CD4-positive, alpha-beta T cell (primary cell): ENCODE measurements at regions not wholly inside any gene's neighbourhood (a gene's known extent, or its start where the extent isn't known, plus 50 kb on each side); places are given as distances from the start of the nearest gene placed in this dataset.

Experiments
- ATAC-seq: fragments of 200-7000 bp; cut with Tn5 transposase; one replicate; pipeline ENCODE4 v1.10.0; 2022; ENCODE audit warnings: mild to moderate bottlenecking; ENCODE audit not compliant: poor library complexity
- CTCF ChIA-PET: fragments of 350-600 bp; sonication (Branson Sonifier 250); formaldehyde crosslinking; loops from one replicate; lab custom pipeline; 2021; ENCODE audit warnings: antibody characterized with exemption, inconsistent platforms; lab: Charles Lee
- POLR2A ChIA-PET: fragments of 350-600 bp; sonication (Branson Sonifier 250); formaldehyde crosslinking; loops from one replicate; lab custom pipeline; 2021; ENCODE audit warnings: antibody characterized with exemption, inconsistent platforms; lab: Charles Lee
- DNase-seq, 14 experiments: peaks; one replicate each; pipeline ENCODE4 v3.0.0-alpha.2; 2013 to 2020; ENCODE audit warnings: mixed read lengths in 2 of 14
- H3K27ac ChIP-seq, 2 donors: one replicate each; pipeline versions ENCODE4 v1.5.1 to v1.7.0; 2013; ENCODE audit warnings: low read length in 2 of 2, low read depth in 1 of 2, mild to moderate bottlenecking in 1 of 2
- H3K27me3 ChIP-seq, 2 experiments: 1 replicate in 1 of 2; 2 replicates in 1 of 2; pipeline versions ENCODE4 v1.6.1 to v1.7.0; 2013; ENCODE audit warnings: low read length in 2 of 2, control low read depth in 1 of 2, mild to moderate bottlenecking in 1 of 2, moderate library complexity in 1 of 2; ENCODE audit not compliant: insufficient read depth in 2 of 2, control insufficient read depth in 1 of 2
- H3K36me3 ChIP-seq: one replicate; pipeline ENCODE4 v1.6.1; 2013; ENCODE audit warnings: low read length, control low read depth; ENCODE audit not compliant: insufficient read depth
- H3K4me1 ChIP-seq: one replicate; pipeline ENCODE4 v1.6.1; 2013; ENCODE audit warnings: low read length, control low read depth; ENCODE audit not compliant: insufficient read depth
- H3K4me3 ChIP-seq: one replicate; pipeline ENCODE4 v1.5.1; 2013; ENCODE audit warnings: mild to moderate bottlenecking, low read length, moderate library complexity
- H3K9me3 ChIP-seq, 2 experiments: 1 replicate in 1 of 2; 2 replicates in 1 of 2; pipeline versions ENCODE4 v1.6.1 to v1.7.0; 2013; ENCODE audit warnings: low read length in 2 of 2, mild to moderate bottlenecking in 2 of 2, control low read depth in 1 of 2, moderate library complexity in 1 of 2; ENCODE audit not compliant: control insufficient read depth in 1 of 2, insufficient read depth in 1 of 2
- H3K27ac Mint-ChIP-seq: one replicate; pipeline ENCODE4 v1.8.0; 2020; ENCODE audit warnings: mixed read lengths
- H3K27me3 Mint-ChIP-seq: one replicate; pipeline ENCODE4 v1.8.0; 2021; ENCODE audit warnings: mixed read lengths
- H3K36me3 Mint-ChIP-seq: one replicate; pipeline ENCODE4 v1.8.0; 2021; ENCODE audit warnings: low read depth, mixed read lengths
- H3K4me1 Mint-ChIP-seq: one replicate; pipeline ENCODE4 v1.8.0; 2021; ENCODE audit warnings: low read depth, mixed read lengths
- H3K4me3 Mint-ChIP-seq: one replicate; pipeline ENCODE4 v1.8.0; 2020; ENCODE audit warnings: mild to moderate bottlenecking, mixed read lengths
- H3K9me3 Mint-ChIP-seq: one replicate; pipeline ENCODE4 v1.8.0; 2020; ENCODE audit warnings: mixed read lengths
- CTCF ChIP-seq: fragments of 200-600 bp; IDR thresholded peaks from one replicate; pipeline ENCODE4 v1.8.0; 2022; ENCODE audit warnings: antibody characterized with exemption, mild to moderate bottlenecking
- intact Hi-C, 2 experiments: fragments of 100-400 bp; cut with DNase I in 1 of 2; cut with micrococcal nuclease in 1 of 2; formaldehyde crosslinking; loops; one replicate each; pipeline versions ENCODE4 v1.15.1 to v1.9.0; 2023 to 2025; cut with DNase I, micrococcal nuclease

- Mint-ChIP-seq H3K27ac (no peak overlapping the region), H3K36me3 (no peaks in the 10 kb centered on the region), H3K4me3 (no peak overlapping the region), H3K4me1 (no peaks in the 10 kb centered on the region), H3K27me3 (no peaks in the 10 kb centered on the region), H3K9me3 (no peaks in the 10 kb centered on the region)
- no peaks in the 10 kb centered on the region for H3K9me3 ChIP-seq
- TF ChIP-seq CTCF: no peak
- ChIA-PET CTCF (no interaction called here), POLR2A (no interaction called here)
- DNase-seq (no peak), ATAC-seq (no peak)
- intact Hi-C loops: no loop called here
- no peaks in the 10 kb centered on the region for H3K27me3 ChIP-seq
- H3K4me1 ChIP-seq: no peaks in the 10 kb centered on the region
- no peak overlapping the region for H3K4me3 ChIP-seq
- H3K27ac ChIP-seq: no peak overlapping the region
- H3K36me3 ChIP-seq: no peaks in the 10 kb centered on the region
Observed at GRCh38 chr5:143495110-143495509, 91.6 kb upstream of the NR3C1 start.

GRCh38 chr5:143494595-143494994 is 91.1 kb upstream of the NR3C1 start:
- Histone ChIP-seq H3K27me3 (no peaks in the 10 kb centered on the region), H3K9me3 (no peaks in the 10 kb centered on the region), H3K36me3 (no peaks in the 10 kb centered on the region), H3K4me3 (no peak overlapping the region), H3K4me1 (no peaks in the 10 kb centered on the region), H3K27ac (no peak overlapping the region)
- H3K4me1 Mint-ChIP-seq: no peaks in the 10 kb centered on the region
- DNase-seq (no peak), ATAC-seq (no peak)
- ChIA-PET POLR2A (no interaction called here), CTCF (no interaction called here)
- no peaks in the 10 kb centered on the region for H3K9me3 Mint-ChIP-seq
- no peak for TF ChIP-seq CTCF
- H3K4me3 Mint-ChIP-seq: no peak overlapping the region
- no peaks in the 10 kb centered on the region for H3K36me3 Mint-ChIP-seq
- H3K27ac Mint-ChIP-seq: no peak overlapping the region
- H3K27me3 Mint-ChIP-seq: no peaks in the 10 kb centered on the region
- intact Hi-C loops: no loop called here

- Histone ChIP-seq H3K27ac (no peak overlapping the region), H3K27me3 (no peaks in the 10 kb centered on the region), H3K4me1 (no peaks in the 10 kb centered on the region), H3K4me3 (no peak overlapping the region), H3K36me3 (no peaks in the 10 kb centered on the region), H3K9me3 (no peaks in the 10 kb centered on the region)
- no peaks in the 10 kb centered on the region for H3K4me1 Mint-ChIP-seq
- ChIA-PET CTCF (no interaction called here), POLR2A (no interaction called here)
- H3K4me3 Mint-ChIP-seq: no peak overlapping the region
- no peak overlapping the region for H3K27ac Mint-ChIP-seq
- no peaks in the 10 kb centered on the region for H3K27me3 Mint-ChIP-seq
- TF ChIP-seq CTCF: no peak
- ATAC-seq: no peak
- DNase-seq: peak in 1 of 14 experiments; percentile 11
- no peaks in the 10 kb centered on the region for H3K36me3 Mint-ChIP-seq
- intact Hi-C loops: no loop called here
- H3K9me3 Mint-ChIP-seq: no peaks in the 10 kb centered on the region
Observed at GRCh38 chr5:143494162-143494561, 90.7 kb upstream of the NR3C1 start.
